MM.1S (cell line): ENCODE measurements at regions not wholly inside any gene's neighbourhood (a gene's known extent, or its start where the extent isn't known, plus 50 kb on each side); places are given as distances from the start of the nearest gene placed in this dataset.

ENCODE experiments used
- DNase-seq: peaks from one replicate; pipeline ENCODE4 v3.0.0-alpha.2; 2015
- H2AFZ ChIP-seq: fragments of 300-600 bp; sonication (generic); 2 replicates; pipeline ENCODE4 v1.6.0; 2016; ENCODE audit warnings: antibody characterized with exemption, low read length
- H3F3A ChIP-seq: fragments of 300-600 bp; sonication (generic); 2 replicates; pipeline ENCODE4 v1.6.1; 2016; ENCODE audit warnings: mild to moderate bottlenecking, antibody characterized with exemption, low read length, moderate library complexity, mixed read lengths; ENCODE audit not compliant: insufficient read depth
- H3K27ac ChIP-seq: fragments of 300-600 bp; sonication (generic); 2 replicates; pipeline ENCODE4 v1.5.1; 2016; ENCODE audit warnings: mild to moderate bottlenecking, low read length
- H3K27me3 ChIP-seq: fragments of 300-600 bp; sonication (generic); replicated peaks from 2 replicates; pipeline ENCODE4 v1.6.0; 2016; ENCODE audit warnings: low read length; ENCODE audit not compliant: insufficient read depth
- H3K36me3 ChIP-seq: fragments of 300-600 bp; sonication (generic); replicated peaks from 2 replicates; pipeline ENCODE4 v1.6.1; 2016; ENCODE audit warnings: mild to moderate bottlenecking, low read length, mixed read lengths; ENCODE audit not compliant: insufficient read depth
- H3K4me1 ChIP-seq: fragments of 300-600 bp; sonication (generic); 2 replicates; pipeline ENCODE4 v1.6.1; 2016; ENCODE audit warnings: low read length, mixed read lengths
- H3K4me2 ChIP-seq: fragments of 300-600 bp; sonication (generic); 2 replicates; pipeline ENCODE4 v1.6.0; 2016; ENCODE audit warnings: low read depth, low read length
- H3K4me3 ChIP-seq: fragments of 300-600 bp; sonication (generic); 2 replicates; pipeline ENCODE4 v1.5.1; 2016; ENCODE audit warnings: low read length, mixed read lengths
- H3K79me2 ChIP-seq: fragments of 300-600 bp; sonication (generic); 2 replicates; pipeline ENCODE4 v1.6.1; 2016; ENCODE audit warnings: mixed run types, low read length, mixed read lengths
- H3K9ac ChIP-seq: fragments of 300-600 bp; sonication (generic); 2 replicates; pipeline ENCODE4 v1.6.1; 2016; ENCODE audit warnings: low read length, mixed read lengths
- H3K9me2 ChIP-seq: fragments of 300-600 bp; sonication (generic); replicated peaks from 2 replicates; pipeline ENCODE4 v1.6.1; 2016; ENCODE audit warnings: mild to moderate bottlenecking, low read length, mixed read lengths; ENCODE audit not compliant: insufficient read depth
- H3K9me3 ChIP-seq: fragments of 300-600 bp; sonication (generic); replicated peaks from 2 replicates; pipeline ENCODE4 v1.6.1; 2016; ENCODE audit warnings: mild to moderate bottlenecking, low read length, mixed read lengths; ENCODE audit not compliant: insufficient read depth
- H4K20me1 ChIP-seq: fragments of 300-600 bp; sonication (generic); 2 replicates; pipeline ENCODE4 v1.6.1; 2016; ENCODE audit warnings: mild to moderate bottlenecking, low read length, moderate library complexity, mixed read lengths; ENCODE audit not compliant: insufficient read depth
- EZH2 ChIP-seq: fragments of 300-600 bp; sonication (generic); optimal IDR thresholded peaks from 2 replicates; pipeline ENCODE3; 2017; ENCODE audit warnings: low read depth, mild to moderate bottlenecking, antibody characterized with exemption, low read length, mixed read lengths
- EZH2phosphoT487 ChIP-seq: fragments of 300-600 bp; sonication (generic); IDR thresholded peaks from 2 replicates; pipeline ENCODE4 v1.6.1; 2018; ENCODE audit warnings: antibody characterized with exemption, low read length
- TF ChIP-seq, protein P1 (sequence below): fragments of 300-600 bp; sonication (generic); IDR thresholded peaks from 2 replicates; pipeline ENCODE4 v1.5.1; 2016; ENCODE audit warnings: antibody characterized with exemption, low read length, mixed read lengths

DNA sequence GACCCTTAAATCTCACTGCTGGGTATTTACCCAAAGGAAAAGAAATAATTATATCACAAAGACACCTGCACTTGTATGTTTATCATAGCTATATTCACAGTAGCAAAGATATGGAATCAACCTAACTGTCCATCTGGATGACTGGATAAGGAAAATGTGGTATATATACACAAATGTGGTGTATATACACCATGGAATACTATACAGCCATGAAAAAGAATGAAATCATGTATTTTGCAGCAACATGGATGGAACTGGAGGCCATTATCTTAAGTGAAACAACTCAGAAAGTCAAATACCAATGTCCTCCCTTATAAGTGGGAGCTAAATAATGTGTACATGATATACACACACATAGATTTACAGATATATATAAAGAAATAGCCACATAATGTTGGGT lies 168.2 kb downstream of the SH2D4B start:
- no peaks in the 10 kb centered on the region for H3K27me3 ChIP-seq
- H3K9ac ChIP-seq = no peak overlapping the region
- H3K4me2 ChIP-seq = no peak overlapping the region
- no peak for DNase-seq
- no peaks in the 10 kb centered on the region for H3K36me3 ChIP-seq
- H3K9me2 ChIP-seq = no peaks in the 10 kb centered on the region
- H3K79me2 ChIP-seq = no peaks in the 10 kb centered on the region
- no peaks in the 10 kb centered on the region for H3K4me1 ChIP-seq
- no peak overlapping the region for H3K4me3 ChIP-seq
- no peaks in the 10 kb centered on the region for H3F3A ChIP-seq
- H2AFZ ChIP-seq = no peak overlapping the region
- no peak overlapping the region for H3K27ac ChIP-seq
- H3K9me3 ChIP-seq = no peaks in the 10 kb centered on the region
- no peaks in the 10 kb centered on the region for H4K20me1 ChIP-seq
- TF ChIP-seq, protein P1, sequence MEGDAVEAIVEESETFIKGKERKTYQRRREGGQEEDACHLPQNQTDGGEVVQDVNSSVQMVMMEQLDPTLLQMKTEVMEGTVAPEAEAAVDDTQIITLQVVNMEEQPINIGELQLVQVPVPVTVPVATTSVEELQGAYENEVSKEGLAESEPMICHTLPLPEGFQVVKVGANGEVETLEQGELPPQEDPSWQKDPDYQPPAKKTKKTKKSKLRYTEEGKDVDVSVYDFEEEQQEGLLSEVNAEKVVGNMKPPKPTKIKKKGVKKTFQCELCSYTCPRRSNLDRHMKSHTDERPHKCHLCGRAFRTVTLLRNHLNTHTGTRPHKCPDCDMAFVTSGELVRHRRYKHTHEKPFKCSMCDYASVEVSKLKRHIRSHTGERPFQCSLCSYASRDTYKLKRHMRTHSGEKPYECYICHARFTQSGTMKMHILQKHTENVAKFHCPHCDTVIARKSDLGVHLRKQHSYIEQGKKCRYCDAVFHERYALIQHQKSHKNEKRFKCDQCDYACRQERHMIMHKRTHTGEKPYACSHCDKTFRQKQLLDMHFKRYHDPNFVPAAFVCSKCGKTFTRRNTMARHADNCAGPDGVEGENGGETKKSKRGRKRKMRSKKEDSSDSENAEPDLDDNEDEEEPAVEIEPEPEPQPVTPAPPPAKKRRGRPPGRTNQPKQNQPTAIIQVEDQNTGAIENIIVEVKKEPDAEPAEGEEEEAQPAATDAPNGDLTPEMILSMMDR = no peak
- TF ChIP-seq EZH2phosphoT487 (no peak), EZH2 (no peak)

DNA sequence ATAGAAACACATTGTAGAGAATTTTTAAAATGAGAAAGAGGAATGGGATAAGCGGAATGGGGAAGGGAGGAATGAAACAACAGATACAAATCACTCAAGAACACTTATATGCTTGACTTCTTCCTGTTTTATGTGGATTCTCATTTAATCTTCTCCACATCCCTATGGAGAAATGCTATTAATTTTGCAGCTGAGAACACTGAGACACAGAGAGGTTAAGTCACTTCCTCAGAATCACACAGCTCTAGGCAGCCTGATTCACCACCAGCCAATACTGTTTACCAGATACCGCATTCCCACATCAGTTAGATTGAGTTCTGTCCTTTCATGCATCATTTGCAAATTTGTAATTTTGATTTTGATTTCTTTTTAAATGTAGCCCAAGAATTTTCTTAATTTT lies 170.5 kb downstream of the SH2D4B start:
- Histone ChIP-seq H2AFZ (no peak overlapping the region), H3K79me2 (no peaks in the 10 kb centered on the region), H3K27ac (no peak overlapping the region), H3K9me3 (no peaks in the 10 kb centered on the region), H3K4me2 (no peak overlapping the region), H3K36me3 (no peaks in the 10 kb centered on the region), H3K27me3 (no peaks in the 10 kb centered on the region), H3K9ac (no peak overlapping the region), H4K20me1 (no peaks in the 10 kb centered on the region), H3K4me3 (no peak overlapping the region), H3F3A (no peaks in the 10 kb centered on the region), H3K9me2 (no peaks in the 10 kb centered on the region), H3K4me1 (no peaks in the 10 kb centered on the region)
- DNase-seq = no peak
- TF ChIP-seq EZH2 (no peak), EZH2phosphoT487 (no peak)
- TF ChIP-seq, protein P1 = no peak

DNA sequence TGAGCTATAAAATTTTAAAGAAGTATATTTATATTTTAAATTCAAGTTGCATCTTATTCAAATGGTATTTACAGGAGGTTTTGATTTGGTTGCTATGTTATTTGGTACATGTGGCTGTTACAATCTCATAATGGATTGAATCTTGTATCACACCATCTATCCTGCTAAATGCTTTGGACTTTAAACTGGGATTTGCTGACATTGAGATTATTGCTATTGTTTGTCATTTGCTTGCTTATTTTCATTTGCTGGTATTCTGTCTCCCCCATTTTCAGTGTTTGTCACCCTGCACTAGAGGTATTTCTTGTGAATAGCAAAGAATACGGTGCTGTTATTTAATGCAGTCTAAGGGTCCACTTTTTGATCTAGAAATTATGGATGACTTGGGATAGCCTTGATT lies 171.1 kb downstream of the SH2D4B start:
- H3K4me2 ChIP-seq = no peak overlapping the region
- H3K27ac ChIP-seq = no peak overlapping the region
- TF ChIP-seq EZH2 = no peak
- TF ChIP-seq, protein P1 = no peak
- TF ChIP-seq EZH2phosphoT487 = no peak
- no peaks in the 10 kb centered on the region for H4K20me1 ChIP-seq
- no peaks in the 10 kb centered on the region for H3K9me2 ChIP-seq
- no peaks in the 10 kb centered on the region for H3F3A ChIP-seq
- H3K36me3 ChIP-seq = no peaks in the 10 kb centered on the region
- no peak overlapping the region for H3K4me3 ChIP-seq
- H3K79me2 ChIP-seq = no peaks in the 10 kb centered on the region
- no peak overlapping the region for H2AFZ ChIP-seq
- H3K9ac ChIP-seq = no peak overlapping the region
- no peaks in the 10 kb centered on the region for H3K27me3 ChIP-seq
- DNase-seq = no peak
- H3K9me3 ChIP-seq = no peaks in the 10 kb centered on the region
- H3K4me1 ChIP-seq = no peaks in the 10 kb centered on the region

DNA sequence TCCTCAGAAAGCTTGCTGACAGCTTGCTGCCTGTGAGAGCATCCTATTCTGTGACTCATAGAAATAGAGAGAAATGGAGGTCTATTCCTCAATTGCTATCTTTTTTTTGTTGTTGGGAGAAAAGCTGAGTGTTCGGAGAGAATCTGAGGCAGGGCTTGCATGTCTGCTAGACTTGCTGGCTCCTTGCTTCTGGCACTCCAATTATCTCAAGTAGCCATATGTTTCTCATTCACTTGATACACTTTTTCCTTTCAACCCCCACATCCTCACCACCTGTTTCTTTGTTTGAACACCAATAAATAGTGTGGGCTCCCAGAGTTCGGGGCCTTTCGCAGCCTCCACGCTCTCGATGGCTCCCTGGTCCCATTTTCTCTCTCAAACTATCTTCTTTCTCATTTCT lies 172.2 kb downstream of the SH2D4B start:
- no peaks in the 10 kb centered on the region for H3K79me2 ChIP-seq
- no peaks in the 10 kb centered on the region for H3K9me3 ChIP-seq
- no peak for DNase-seq
- H3K9me2 ChIP-seq = no peaks in the 10 kb centered on the region
- H2AFZ ChIP-seq = no peak overlapping the region
- H3K4me3 ChIP-seq = no peak overlapping the region
- TF ChIP-seq, protein P1 = no peak
- TF ChIP-seq EZH2phosphoT487 (no peak), EZH2 (no peak)
- no peak overlapping the region for H3K27ac ChIP-seq
- H4K20me1 ChIP-seq = no peaks in the 10 kb centered on the region
- no peak overlapping the region for H3K4me2 ChIP-seq
- H3K9ac ChIP-seq = no peak overlapping the region
- H3K4me1 ChIP-seq = no peaks in the 10 kb centered on the region
- H3F3A ChIP-seq = no peaks in the 10 kb centered on the region
- no peaks in the 10 kb centered on the region for H3K36me3 ChIP-seq
- no peaks in the 10 kb centered on the region for H3K27me3 ChIP-seq
